ENCODE measurements at regions not wholly inside any gene's neighbourhood (a gene's known extent, or its start where the extent isn't known, plus 50 kb on each side); places are given as distances from the start of the nearest gene placed in this dataset.
"Not testable (repeated sequence)": the region's sequence is repeated elsewhere in the genome, so short reads cannot be mapped to it uniquely, and the experiment has no call there.

- no peaks in the 10 kb centered on the region for H3F3A ChIP-seq (ENCODE audit: insufficient read depth, low read length, poor library complexity, severe bottlenecking)
- no peak overlapping the region for H3K4me3 ChIP-seq (ENCODE audit: low read length)
- no peaks in the 10 kb centered on the region for H3K27me3 ChIP-seq (ENCODE audit: insufficient read depth, low read depth, low read length)
- no peaks in the 10 kb centered on the region for H4K20me1 ChIP-seq (ENCODE audit: insufficient read depth)
- H3K9ac ChIP-seq (ENCODE audit: low read length) = no peak overlapping the region
- H2AFZ ChIP-seq (ENCODE audit: low read depth, low read length) = no peak overlapping the region
- no peak overlapping the region for H3K4me2 ChIP-seq (ENCODE audit: low read length)
- no peaks in the 10 kb centered on the region for H3K36me3 ChIP-seq (ENCODE audit: insufficient read depth, low read length)
- H3K79me2 ChIP-seq (replicated peaks; ENCODE audit: insufficient read depth, low read length) = no peaks in the 10 kb centered on the region
- H3K27ac ChIP-seq (ENCODE audit: low read length) = no peak overlapping the region
- H3K9me2 ChIP-seq (ENCODE audit: insufficient read depth, low read length) = no peaks in the 10 kb centered on the region
- TF ChIP-seq EZH2 (IDR thresholded peaks at IDR 0.05; ENCODE audit: borderline replicate concordance, insufficient read depth, low read length, poor library complexity, severe bottlenecking) (no peak), MXI1 (conservative IDR thresholded peaks at IDR 0.05; ENCODE audit: poor library complexity, severe bottlenecking) (no peak), POLR2AphosphoS5 (IDR thresholded peaks at IDR 0.05) (no peak), RAD21 (conservative IDR thresholded peaks at IDR 0.05) (no peak), EP300 (conservative IDR thresholded peaks at IDR 0.05; ENCODE audit: poor library complexity, severe bottlenecking) (no peak), SMC3 (conservative IDR thresholded peaks at IDR 0.05; ENCODE audit: poor library complexity) (no peak), TAF1 (IDR thresholded peaks at IDR 0.05; ENCODE audit: low read depth) (no peak)
- TF ChIP-seq, protein P1, sequence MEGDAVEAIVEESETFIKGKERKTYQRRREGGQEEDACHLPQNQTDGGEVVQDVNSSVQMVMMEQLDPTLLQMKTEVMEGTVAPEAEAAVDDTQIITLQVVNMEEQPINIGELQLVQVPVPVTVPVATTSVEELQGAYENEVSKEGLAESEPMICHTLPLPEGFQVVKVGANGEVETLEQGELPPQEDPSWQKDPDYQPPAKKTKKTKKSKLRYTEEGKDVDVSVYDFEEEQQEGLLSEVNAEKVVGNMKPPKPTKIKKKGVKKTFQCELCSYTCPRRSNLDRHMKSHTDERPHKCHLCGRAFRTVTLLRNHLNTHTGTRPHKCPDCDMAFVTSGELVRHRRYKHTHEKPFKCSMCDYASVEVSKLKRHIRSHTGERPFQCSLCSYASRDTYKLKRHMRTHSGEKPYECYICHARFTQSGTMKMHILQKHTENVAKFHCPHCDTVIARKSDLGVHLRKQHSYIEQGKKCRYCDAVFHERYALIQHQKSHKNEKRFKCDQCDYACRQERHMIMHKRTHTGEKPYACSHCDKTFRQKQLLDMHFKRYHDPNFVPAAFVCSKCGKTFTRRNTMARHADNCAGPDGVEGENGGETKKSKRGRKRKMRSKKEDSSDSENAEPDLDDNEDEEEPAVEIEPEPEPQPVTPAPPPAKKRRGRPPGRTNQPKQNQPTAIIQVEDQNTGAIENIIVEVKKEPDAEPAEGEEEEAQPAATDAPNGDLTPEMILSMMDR (IDR thresholded peaks at IDR 0.05; ENCODE audit: poor library complexity, severe bottlenecking) = no peak
- TF ChIP-seq, protein P2, sequence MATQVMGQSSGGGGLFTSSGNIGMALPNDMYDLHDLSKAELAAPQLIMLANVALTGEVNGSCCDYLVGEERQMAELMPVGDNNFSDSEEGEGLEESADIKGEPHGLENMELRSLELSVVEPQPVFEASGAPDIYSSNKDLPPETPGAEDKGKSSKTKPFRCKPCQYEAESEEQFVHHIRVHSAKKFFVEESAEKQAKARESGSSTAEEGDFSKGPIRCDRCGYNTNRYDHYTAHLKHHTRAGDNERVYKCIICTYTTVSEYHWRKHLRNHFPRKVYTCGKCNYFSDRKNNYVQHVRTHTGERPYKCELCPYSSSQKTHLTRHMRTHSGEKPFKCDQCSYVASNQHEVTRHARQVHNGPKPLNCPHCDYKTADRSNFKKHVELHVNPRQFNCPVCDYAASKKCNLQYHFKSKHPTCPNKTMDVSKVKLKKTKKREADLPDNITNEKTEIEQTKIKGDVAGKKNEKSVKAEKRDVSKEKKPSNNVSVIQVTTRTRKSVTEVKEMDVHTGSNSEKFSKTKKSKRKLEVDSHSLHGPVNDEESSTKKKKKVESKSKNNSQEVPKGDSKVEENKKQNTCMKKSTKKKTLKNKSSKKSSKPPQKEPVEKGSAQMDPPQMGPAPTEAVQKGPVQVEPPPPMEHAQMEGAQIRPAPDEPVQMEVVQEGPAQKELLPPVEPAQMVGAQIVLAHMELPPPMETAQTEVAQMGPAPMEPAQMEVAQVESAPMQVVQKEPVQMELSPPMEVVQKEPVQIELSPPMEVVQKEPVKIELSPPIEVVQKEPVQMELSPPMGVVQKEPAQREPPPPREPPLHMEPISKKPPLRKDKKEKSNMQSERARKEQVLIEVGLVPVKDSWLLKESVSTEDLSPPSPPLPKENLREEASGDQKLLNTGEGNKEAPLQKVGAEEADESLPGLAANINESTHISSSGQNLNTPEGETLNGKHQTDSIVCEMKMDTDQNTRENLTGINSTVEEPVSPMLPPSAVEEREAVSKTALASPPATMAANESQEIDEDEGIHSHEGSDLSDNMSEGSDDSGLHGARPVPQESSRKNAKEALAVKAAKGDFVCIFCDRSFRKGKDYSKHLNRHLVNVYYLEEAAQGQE (IDR thresholded peaks at IDR 0.05; ENCODE audit: borderline replicate concordance) = no peak
- no peaks in the 10 kb centered on the region for H3K9me3 ChIP-seq (ENCODE audit: low read length)
Observed at GRCh38 chr5:162685302-162685701, 617.7 kb downstream of the GABRG2 start.

DNA sequence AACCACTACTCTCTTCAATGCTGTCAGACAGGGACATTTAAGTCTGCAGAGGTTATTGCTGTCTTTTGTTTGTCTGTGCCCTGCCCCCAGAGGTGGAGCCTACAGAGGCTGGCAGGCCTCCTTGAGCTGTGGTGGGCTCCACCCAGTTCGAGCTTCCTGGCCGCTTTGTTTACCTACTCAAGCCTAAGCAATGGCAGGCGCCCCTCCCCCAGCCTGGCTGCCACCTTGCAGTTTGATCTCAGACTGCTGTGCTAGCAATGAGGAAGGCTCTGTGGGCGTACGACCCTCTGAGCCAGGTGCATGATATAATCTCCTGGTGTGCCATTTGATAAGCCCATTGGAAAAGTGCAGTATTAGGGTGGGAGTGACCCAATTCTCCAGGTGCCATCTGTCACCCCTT lies 628.7 kb downstream of the GABRG2 start:
- H3K4me3 ChIP-seq (ENCODE audit: low read length); H2AFZ ChIP-seq (ENCODE audit: low read depth, low read length); H3K9me3 ChIP-seq (ENCODE audit: low read length); H3K27ac ChIP-seq (ENCODE audit: low read length); H3F3A ChIP-seq (ENCODE audit: insufficient read depth, low read length, poor library complexity, severe bottlenecking); H3K36me3 ChIP-seq (ENCODE audit: insufficient read depth, low read length); H3K9me2 ChIP-seq (ENCODE audit: insufficient read depth, low read length); H4K20me1 ChIP-seq (ENCODE audit: insufficient read depth); H3K79me2 ChIP-seq (replicated peaks; ENCODE audit: insufficient read depth, low read length); H3K4me2 ChIP-seq (ENCODE audit: low read length); H3K9ac ChIP-seq (ENCODE audit: low read length); H3K27me3 ChIP-seq (ENCODE audit: insufficient read depth, low read depth, low read length): not testable (repeated sequence)

DNA sequence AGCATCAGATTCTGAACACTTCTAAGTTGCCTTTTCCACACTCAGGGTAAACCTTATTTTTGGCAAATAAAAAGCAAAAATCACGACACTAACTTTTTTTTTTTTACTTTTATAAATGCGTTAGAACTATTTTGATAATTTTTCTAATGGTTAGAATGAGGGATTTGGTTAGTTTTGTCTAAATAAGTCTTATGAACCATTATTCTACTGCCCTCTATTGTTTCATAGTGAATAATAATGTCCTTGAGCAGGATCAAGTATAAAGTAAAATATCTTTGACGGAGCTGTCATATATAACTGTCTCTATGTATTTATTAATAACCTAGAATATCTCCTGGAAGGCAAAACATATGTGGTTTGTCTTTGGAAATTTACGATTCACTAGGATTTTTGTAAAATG lies 631.8 kb downstream of the GABRG2 start:
- no peaks in the 10 kb centered on the region for H3K9me3 ChIP-seq (ENCODE audit: low read length)
- no peak overlapping the region for H3K9ac ChIP-seq (ENCODE audit: low read length)
- H2AFZ ChIP-seq (ENCODE audit: low read depth, low read length) = no peak overlapping the region
- H3K4me2 ChIP-seq (ENCODE audit: low read length) = no peak overlapping the region
- no peaks in the 10 kb centered on the region for H3K79me2 ChIP-seq (replicated peaks; ENCODE audit: insufficient read depth, low read length)
- H3K36me3 ChIP-seq (ENCODE audit: insufficient read depth, low read length) = no peaks in the 10 kb centered on the region
- H3K27me3 ChIP-seq (ENCODE audit: insufficient read depth, low read depth, low read length) = no peaks in the 10 kb centered on the region
- no peaks in the 10 kb centered on the region for H3K9me2 ChIP-seq (ENCODE audit: insufficient read depth, low read length)
- H3K4me3 ChIP-seq (ENCODE audit: low read length) = no peak overlapping the region
- TF ChIP-seq EP300 (conservative IDR thresholded peaks at IDR 0.05; ENCODE audit: poor library complexity, severe bottlenecking) (no peak), EZH2 (IDR thresholded peaks at IDR 0.05; ENCODE audit: borderline replicate concordance, insufficient read depth, low read length, poor library complexity, severe bottlenecking) (no peak), TAF1 (IDR thresholded peaks at IDR 0.05; ENCODE audit: low read depth) (no peak), RAD21 (conservative IDR thresholded peaks at IDR 0.05) (peak; percentile 56), POLR2AphosphoS5 (IDR thresholded peaks at IDR 0.05) (no peak), MXI1 (conservative IDR thresholded peaks at IDR 0.05; ENCODE audit: poor library complexity, severe bottlenecking) (no peak), SMC3 (conservative IDR thresholded peaks at IDR 0.05; ENCODE audit: poor library complexity) (no peak)
- TF ChIP-seq, protein P1 (IDR thresholded peaks at IDR 0.05; ENCODE audit: poor library complexity, severe bottlenecking) = peak; percentile 43
- TF ChIP-seq, protein P2 (IDR thresholded peaks at IDR 0.05; ENCODE audit: borderline replicate concordance) = no peak
- no peaks in the 10 kb centered on the region for H4K20me1 ChIP-seq (ENCODE audit: insufficient read depth)
- no peaks in the 10 kb centered on the region for H3F3A ChIP-seq (ENCODE audit: insufficient read depth, low read length, poor library complexity, severe bottlenecking)
- no peak overlapping the region for H3K27ac ChIP-seq (ENCODE audit: low read length)

Measured in neural cell (in vitro differentiated cells).